LoVo (cell line): ENCODE measurements at regions not wholly inside any gene's neighbourhood (a gene's known extent, or its start where the extent isn't known, plus 50 kb on each side); places are given as distances from the start of the nearest gene placed in this dataset.
"Not testable (repeated sequence)": the region's sequence is repeated elsewhere in the genome, so short reads cannot be mapped to it uniquely, and the experiment has no call there.

ENCODE experiments used
- DNase-seq: peaks from one replicate; pipeline ENCODE4 v3.0.0-alpha.2; 2016; ENCODE audit warnings: low spot score

GRCh38 chr9:96064826-96065481 is 189.5 kb downstream of the ERCC6L2 start:
- no peak for DNase-seq

GRCh38 chr9:96062854-96063253 is 187.4 kb downstream of the ERCC6L2 start:
- DNase-seq = no peak

- no peak for DNase-seq
These were observed 186.5 kb downstream of the ERCC6L2 start for GRCh38 chr9:96062031-96062430.

GRCh38 chr9:96061293-96061987 is 185.9 kb downstream of the ERCC6L2 start:
- DNase-seq = no peak

- no peak for DNase-seq
These were observed 182.7 kb downstream of the ERCC6L2 start for GRCh38 chr9:96058218-96058617.

- DNase-seq = no peak
These were observed 181.7 kb downstream of the ERCC6L2 start for GRCh38 chr9:96057155-96057554.

GRCh38 chr9:96056226-96056625 is 180.7 kb downstream of the ERCC6L2 start:
- DNase-seq = no peak

- not testable (repeated sequence) for DNase-seq
These were observed 178.8 kb downstream of the ERCC6L2 start for GRCh38 chr9:96054248-96054647.

GRCh38 chr9:96052686-96053085 is 177.2 kb downstream of the ERCC6L2 start:
- no peak for DNase-seq

- DNase-seq = no peak
These were observed 175.9 kb downstream of the ERCC6L2 start for GRCh38 chr9:96051423-96051822.

GRCh38 chr9:96050861-96051155 is 175.3 kb downstream of the ERCC6L2 start:
- no peak for DNase-seq

GRCh38 chr9:96050048-96050860 is 174.8 kb downstream of the ERCC6L2 start:
- no peak for DNase-seq

- DNase-seq = no peak
These were observed 173.7 kb downstream of the ERCC6L2 start for GRCh38 chr9:96048956-96049831.

- DNase-seq = no peak
These were observed 172.8 kb downstream of the ERCC6L2 start for GRCh38 chr9:96048104-96048955.

- no peak for DNase-seq
These were observed 172.2 kb downstream of the ERCC6L2 start for GRCh38 chr9:96047741-96048103.

- no peak for DNase-seq
These were observed 171.7 kb downstream of the ERCC6L2 start for GRCh38 chr9:96047116-96047639.

- no peak for DNase-seq
These were observed 170.3 kb downstream of the ERCC6L2 start for GRCh38 chr9:96045811-96046210.

GRCh38 chr9:96044401-96044800 is 168.9 kb downstream of the ERCC6L2 start:
- no peak for DNase-seq

GRCh38 chr9:96040591-96041461 is 165.3 kb downstream of the ERCC6L2 start:
- DNase-seq = no peak

GRCh38 chr9:96038914-96039313 is 163.4 kb downstream of the ERCC6L2 start:
- no peak for DNase-seq
